ENCODE measurements at regions not wholly inside any gene's neighbourhood (a gene's known extent, or its start where the extent isn't known, plus 50 kb on each side); places are given as distances from the start of the nearest gene placed in this dataset. TPM values are rescaled to one million over a fixed set of nuclear protein-coding genes. Genes with fewer than 3 reads are reported as not detected.

DNA sequence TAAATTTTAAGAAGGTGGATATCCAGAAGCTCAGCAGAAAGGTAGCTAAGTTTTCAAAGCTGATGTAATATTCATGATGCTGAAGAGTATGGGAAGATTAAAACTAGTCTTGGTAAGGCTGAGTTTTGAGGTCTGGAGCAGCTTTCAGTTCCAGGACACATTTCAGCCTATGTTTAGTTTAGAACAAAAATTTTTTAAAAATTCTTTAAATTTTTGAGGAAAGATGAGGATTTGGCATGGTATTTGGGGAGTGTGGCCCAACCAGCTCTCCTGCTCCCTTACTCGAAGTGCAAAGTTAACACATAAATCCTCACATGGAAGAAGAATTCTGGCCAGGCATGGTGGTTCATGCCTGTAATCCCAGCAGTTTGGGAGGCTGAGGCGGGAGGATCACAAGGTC lies 1039.1 kb downstream of the NAALADL2 start:
- ATAC-seq (no peak), DNase-seq (no peak)
- intact Hi-C loops (cut with micrococcal nuclease) = no loop called here

DNA sequence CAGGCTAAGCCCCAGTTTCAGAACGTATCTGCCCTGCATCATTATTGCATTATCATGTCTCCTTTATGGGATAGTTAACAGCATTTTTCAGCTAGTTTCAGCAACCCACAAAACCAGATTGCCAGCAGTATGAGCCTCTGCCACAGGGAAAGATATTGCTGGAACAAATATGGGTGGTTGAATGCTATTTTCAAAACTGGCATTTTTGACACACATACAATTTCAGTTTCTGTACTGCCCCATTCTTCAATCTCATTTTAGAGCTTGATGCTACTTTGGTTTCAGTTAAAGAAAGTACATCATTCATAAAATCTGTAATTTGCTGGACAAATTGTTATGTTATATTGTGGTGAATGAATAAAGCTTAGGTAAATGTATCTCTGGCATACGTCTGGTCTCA lies 1037.5 kb downstream of the NAALADL2 start:
- ATAC-seq (no peak), DNase-seq (no peak)
- intact Hi-C loops (cut with micrococcal nuclease) = no loop called here

DNA sequence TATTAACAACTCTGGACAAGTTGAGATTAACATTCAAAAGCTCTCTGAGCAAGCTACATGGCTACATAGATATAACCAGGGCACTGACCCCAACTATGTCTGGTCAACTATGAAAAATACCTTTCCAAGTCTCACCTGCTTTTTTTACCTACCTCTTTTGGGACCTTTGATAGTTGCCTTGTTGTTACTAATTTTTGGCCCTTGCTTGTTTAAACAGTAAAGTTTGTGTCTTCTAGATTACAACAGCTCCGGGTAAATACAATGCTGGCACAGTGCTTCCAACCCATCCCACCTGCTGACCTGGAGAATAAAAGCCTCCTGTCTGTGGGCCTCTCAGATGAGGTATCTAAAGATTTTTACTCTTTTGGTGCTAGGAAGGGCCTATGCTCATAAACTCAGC lies 1036.6 kb downstream of the NAALADL2 start:
- no peak for ATAC-seq
- intact Hi-C loops (cut with micrococcal nuclease) = no loop called here
- no peak for DNase-seq

DNA sequence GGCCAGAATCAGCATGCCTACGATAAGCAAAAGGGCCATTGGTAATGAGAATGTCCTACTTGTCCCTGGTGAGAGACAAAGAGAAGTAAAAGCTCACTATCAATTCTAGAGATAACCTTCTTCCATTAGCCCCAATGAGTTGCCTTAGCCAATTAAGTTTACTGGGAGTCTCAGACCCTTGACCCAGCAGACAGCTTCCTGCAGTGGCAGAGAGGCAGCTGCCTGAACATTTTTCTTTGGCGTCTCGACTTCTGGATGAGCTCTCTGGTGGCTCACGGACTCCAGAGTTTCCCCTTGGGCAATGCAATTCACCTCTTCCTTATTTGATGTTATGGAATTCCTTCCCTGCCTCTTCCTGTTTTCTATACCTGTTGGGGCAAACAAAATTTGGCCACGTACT lies 1034.4 kb downstream of the NAALADL2 start:
- DNase-seq (no peak), ATAC-seq (no peak)
- intact Hi-C loops (cut with micrococcal nuclease) = no loop called here

DNA sequence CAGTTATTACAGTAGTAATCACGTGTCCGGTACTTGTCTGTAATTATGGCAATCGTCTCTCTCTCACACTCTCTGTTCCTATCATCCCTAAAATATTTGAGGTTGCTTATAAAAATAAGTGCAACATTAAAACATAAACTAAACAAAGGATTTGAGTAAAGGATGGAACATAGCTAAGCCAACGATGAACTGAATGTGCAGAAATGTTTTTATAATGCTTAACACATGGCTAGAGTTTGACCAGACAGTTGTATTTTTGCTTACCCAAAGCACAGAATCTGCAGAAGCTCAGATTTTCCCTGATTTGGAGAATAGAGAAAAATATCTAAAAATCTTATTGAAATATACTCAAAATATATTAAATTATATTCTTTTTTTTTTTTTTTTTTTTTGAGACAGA lies 1030.9 kb downstream of the NAALADL2 start:
- DNase-seq = no peak
- ATAC-seq = no peak
- intact Hi-C loops (cut with micrococcal nuclease) = no loop called here

DNA sequence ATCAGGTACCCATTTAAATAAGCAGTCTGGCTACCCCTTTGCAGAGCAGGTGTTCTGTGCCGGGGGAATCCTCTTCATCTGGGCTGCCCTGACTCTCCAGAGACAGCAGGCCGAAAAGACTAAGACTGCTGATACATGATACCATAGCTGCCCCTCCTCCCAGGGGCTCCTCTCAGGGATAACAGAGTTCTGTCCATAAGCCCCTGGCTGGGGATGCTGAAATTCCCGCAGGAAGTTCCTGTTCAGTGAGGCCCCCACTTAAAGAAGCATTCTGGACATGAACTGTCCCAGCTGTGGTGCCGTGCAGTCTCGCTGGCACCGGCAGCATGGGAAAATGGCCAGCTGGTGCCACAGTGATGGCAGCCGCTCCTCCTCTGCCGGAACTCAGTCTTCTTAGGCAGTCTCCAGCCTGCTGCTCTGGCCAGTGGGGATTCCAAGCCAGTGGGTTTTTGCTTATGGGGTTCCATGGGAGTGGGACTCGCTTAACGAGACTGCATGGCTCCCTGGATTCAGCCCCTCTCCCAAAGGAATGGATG lies 1026.2 kb downstream of the NAALADL2 start:
- intact Hi-C loops (cut with micrococcal nuclease) = no loop called here
- DNase-seq = no peak
- no peak for ATAC-seq

DNA sequence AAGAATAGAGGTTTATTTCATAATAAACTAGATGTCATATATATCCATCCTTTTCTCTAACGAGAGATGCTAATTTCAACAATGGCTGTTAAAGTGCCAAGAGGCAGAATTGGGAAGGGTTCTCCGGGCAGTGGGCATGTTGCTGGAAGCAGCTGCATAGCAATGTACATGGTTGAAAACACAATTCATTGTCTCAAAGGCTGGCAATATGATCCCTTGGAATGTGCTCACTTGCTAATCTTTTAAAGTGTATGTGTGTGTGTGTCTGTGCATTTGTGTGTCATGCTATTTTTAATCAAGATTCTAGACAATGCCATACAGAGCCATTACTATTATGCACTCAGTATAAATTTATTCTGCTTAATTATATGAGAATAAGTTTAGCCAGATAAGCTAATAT lies 1020.3 kb downstream of the NAALADL2 start:
- no peak for ATAC-seq
- DNase-seq = no peak
- intact Hi-C loops (cut with micrococcal nuclease) = no loop called here

DNA sequence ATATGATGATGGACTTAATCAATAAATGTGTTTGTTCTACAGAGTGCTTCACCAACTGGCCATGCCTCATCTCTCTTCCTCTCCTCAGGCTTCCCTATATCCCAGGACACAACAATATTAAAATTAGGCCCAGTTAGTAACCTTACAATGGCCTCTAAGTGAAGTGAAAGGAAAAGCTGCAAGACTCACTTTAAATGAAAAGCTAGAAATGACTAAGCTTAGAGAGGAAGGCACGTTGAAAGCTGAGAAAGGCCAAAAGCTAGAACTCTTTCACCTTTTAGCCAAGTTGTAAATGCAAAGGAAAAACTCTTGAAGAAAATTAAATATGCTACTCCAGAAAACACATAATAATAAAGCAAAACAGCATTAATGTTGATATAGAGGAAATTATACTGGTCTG lies 1010.3 kb downstream of the NAALADL2 start:
- intact Hi-C loops (cut with micrococcal nuclease) = no loop called here
- DNase-seq = no peak

DNA sequence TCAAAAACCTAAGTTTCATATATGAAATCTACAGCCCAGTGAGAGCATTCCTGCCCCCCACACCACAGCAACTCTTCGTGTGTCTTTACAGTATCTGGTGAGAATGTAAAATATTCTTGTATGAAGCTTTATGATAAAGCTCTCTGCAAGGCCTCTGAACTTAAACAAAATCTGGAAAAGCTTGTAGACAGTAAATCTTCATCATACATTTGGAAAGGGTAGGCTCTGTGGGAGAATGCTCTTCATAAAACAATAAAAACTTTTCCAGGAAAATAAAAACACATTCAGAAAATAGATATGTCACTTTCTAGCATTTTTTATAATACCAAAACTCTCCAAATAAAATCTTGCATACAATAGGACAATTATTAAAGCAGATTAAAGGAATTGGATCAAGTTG lies 1009.5 kb downstream of the NAALADL2 start:
- intact Hi-C loops (cut with micrococcal nuclease) = no loop called here
- DNase-seq (no peak), ATAC-seq (no peak)

More for the DNA sequence above, 1010.3 kb downstream of the NAALADL2 start:
- ATAC-seq = no peak

DNA sequence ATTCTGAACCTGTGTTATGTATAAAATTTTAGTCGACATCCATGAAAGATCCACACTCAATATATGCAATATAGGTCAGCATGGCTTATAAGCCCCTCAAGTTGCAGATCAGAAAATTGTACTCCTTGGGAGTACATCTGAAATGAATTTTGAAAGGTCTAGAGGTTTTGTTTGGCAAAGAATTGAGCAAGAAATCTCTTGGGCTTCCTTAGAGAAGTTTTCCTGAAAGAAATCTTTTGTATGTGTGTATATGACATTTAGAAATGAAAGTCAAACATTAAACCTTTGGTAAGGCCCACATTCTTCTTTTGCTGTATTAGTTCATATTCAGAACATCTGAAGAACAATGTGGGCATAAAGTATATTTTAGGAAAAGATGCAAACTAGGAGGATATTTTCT lies 1006.6 kb downstream of the NAALADL2 start:
- no peak for ATAC-seq
- no peak for DNase-seq
- intact Hi-C loops (cut with micrococcal nuclease) = no loop called here

DNA sequence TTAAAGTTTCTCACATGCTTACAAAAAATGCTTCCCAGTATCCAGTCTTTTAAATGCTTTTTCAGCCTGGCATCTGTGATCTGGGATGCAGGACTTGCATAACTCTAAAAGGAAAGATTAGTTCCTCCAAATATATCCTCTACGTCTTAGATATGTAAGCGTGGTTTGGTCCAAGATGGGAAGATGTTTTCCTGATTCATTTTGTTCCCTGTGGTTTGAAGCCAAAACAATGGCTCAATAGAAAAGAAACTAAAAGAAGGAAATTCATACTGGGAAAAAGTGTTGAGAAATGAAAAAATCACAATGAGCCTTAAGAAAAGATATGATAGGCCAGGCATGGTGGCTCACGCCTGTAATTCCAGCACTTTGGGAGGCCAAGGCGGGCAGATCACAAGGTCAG lies 1002.8 kb downstream of the NAALADL2 start:
- DNase-seq (no peak), ATAC-seq (no peak)
- intact Hi-C loops (cut with micrococcal nuclease) = no loop called here

Small RNA genes lying in the stretch of these regions (microRNA-seq; reads per million reads assigned to microRNA genes)
- gene MIR7977 (ENCODE audit: borderline number of aligned reads) = not detected

All from left ventricle myocardium superior (tissue), 1 donor.